ENCODE measurements at regions not wholly inside any gene's neighbourhood (a gene's known extent, or its start where the extent isn't known, plus 50 kb on each side); places are given as distances from the start of the nearest gene placed in this dataset.
"Not testable (repeated sequence)": the region's sequence is repeated elsewhere in the genome, so short reads cannot be mapped to it uniquely, and the experiment has no call there.

DNA sequence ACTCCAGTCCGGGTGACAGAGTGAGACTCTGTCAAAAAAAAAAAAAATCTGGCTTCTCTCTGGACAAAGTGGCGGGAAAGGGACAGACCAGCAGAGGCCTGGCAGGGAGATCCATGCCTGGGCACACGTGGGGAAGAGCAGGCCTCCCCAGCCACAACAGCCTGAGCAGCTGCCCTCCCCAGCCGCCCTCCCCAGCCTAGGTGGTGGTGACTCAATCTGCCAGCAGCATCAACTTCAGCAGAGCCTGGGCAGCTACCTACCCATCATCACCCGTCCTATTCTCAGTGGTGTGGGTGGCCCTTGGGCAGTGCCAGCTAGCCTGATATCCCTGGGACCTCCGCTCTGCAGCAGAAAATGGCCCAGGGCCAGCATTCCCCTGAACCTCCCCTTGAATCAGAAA lies 612.4 kb downstream of the FBXO15 start:
- H3K9me3 ChIP-seq (ENCODE audit: control insufficient read depth, low read length): no peaks in the 10 kb centered on the region
- H3K27ac ChIP-seq (ENCODE audit: low read depth in 1 of 2, low read length in 2 of 2): no peak overlapping the region
- intact Hi-C loops (cut with DNase I): loop anchor here in 1 of 2 donors (10.0 kb wide), 1 partner anchor 60 kb away; no protein-coding TSS in a partner anchor
- no peaks in the 10 kb centered on the region for H3K4me1 ChIP-seq (ENCODE audit: control insufficient read depth in 1 of 2, insufficient read depth in 2 of 2, low read length in 2 of 2)
- DNase-seq (no peak), ATAC-seq (ENCODE audit: low FRiP score) (peak; percentile 50)
- H3K4me3 ChIP-seq (ENCODE audit: low read length in 2 of 2): no peak overlapping the region
- H3K27me3 ChIP-seq (ENCODE audit: control insufficient read depth in 1 of 2, insufficient read depth in 2 of 2, low read length in 1 of 2): no peaks in the 10 kb centered on the region
- no peaks in the 10 kb centered on the region for H3K36me3 ChIP-seq (ENCODE audit: control insufficient read depth in 1 of 2, insufficient read depth in 2 of 2, low read length in 1 of 2)
- 63 to 77% methylated on average over 5 to 6 of the region's 6 CpGs for WGBS, 2 donors

- Histone ChIP-seq H3K27me3 (ENCODE audit: control insufficient read depth in 1 of 2, insufficient read depth in 2 of 2, low read length in 1 of 2) (no peaks in the 10 kb centered on the region), H3K36me3 (ENCODE audit: control insufficient read depth in 1 of 2, insufficient read depth in 2 of 2, low read length in 1 of 2) (no peaks in the 10 kb centered on the region), H3K27ac (ENCODE audit: low read depth in 1 of 2, low read length in 2 of 2) (no peak overlapping the region), H3K4me1 (ENCODE audit: control insufficient read depth in 1 of 2, insufficient read depth in 2 of 2, low read length in 2 of 2) (no peaks in the 10 kb centered on the region), H3K9me3 (ENCODE audit: control insufficient read depth, low read length) (no peaks in the 10 kb centered on the region), H3K4me3 (ENCODE audit: low read length in 2 of 2) (no peak overlapping the region)
- 94 to 95% methylated on average over 3 of the region's 3 CpGs for WGBS, 2 donors
- ATAC-seq (ENCODE audit: low FRiP score): no peak
- no peak for DNase-seq
- intact Hi-C loops (cut with DNase I): loop anchor here in 1 of 2 donors (10.0 kb wide), 1 partner anchor 63 kb away; no protein-coding TSS in a partner anchor
These were observed 616.0 kb downstream of the FBXO15 start for GRCh38 chr18:73531601-73532000.

DNA sequence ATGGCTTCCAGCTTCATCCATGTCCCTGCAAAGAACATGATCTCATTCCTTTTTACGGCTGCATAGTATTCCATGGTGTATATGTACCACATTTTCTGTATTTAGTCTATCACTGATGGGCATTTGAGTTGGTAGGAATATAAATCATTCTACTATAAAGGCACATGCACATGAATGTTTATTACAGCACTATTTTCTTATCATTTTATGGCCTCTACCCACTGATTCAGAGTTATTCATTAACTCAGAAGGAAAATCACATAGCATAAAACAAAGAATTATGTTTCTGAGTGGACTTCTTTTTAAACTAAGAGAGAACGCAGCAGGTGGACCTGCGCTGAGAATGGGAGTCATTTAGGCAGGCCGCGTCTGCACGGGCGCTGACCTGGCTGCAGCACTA lies 619.6 kb downstream of the FBXO15 start:
- Histone ChIP-seq H3K9me3 (ENCODE audit: control insufficient read depth, low read length) (no peaks in the 10 kb centered on the region), H3K27ac (ENCODE audit: low read depth in 1 of 2, low read length in 2 of 2) (no peak overlapping the region), H3K4me3 (ENCODE audit: low read length in 2 of 2) (no peak overlapping the region), H3K36me3 (ENCODE audit: control insufficient read depth in 1 of 2, insufficient read depth in 2 of 2, low read length in 1 of 2) (no peaks in the 10 kb centered on the region), H3K27me3 (ENCODE audit: control insufficient read depth in 1 of 2, insufficient read depth in 2 of 2, low read length in 1 of 2) (no peaks in the 10 kb centered on the region), H3K4me1 (ENCODE audit: control insufficient read depth in 1 of 2, insufficient read depth in 2 of 2, low read length in 2 of 2) (no peaks in the 10 kb centered on the region)
- DNase-seq: no peak
- 87% methylated on average over 7 of the region's 7 CpGs for WGBS, 2 donors
- ATAC-seq (ENCODE audit: low FRiP score): no peak
- intact Hi-C loops (cut with DNase I): no loop called here

- Histone ChIP-seq H3K4me3 (ENCODE audit: low read length in 2 of 2) (no peak overlapping the region), H3K9me3 (ENCODE audit: control insufficient read depth, low read length) (no peaks in the 10 kb centered on the region), H3K4me1 (ENCODE audit: control insufficient read depth in 1 of 2, insufficient read depth in 2 of 2, low read length in 2 of 2) (no peaks in the 10 kb centered on the region), H3K27ac (ENCODE audit: low read depth in 1 of 2, low read length in 2 of 2) (no peak overlapping the region), H3K27me3 (ENCODE audit: control insufficient read depth in 1 of 2, insufficient read depth in 2 of 2, low read length in 1 of 2) (no peaks in the 10 kb centered on the region), H3K36me3 (ENCODE audit: control insufficient read depth in 1 of 2, insufficient read depth in 2 of 2, low read length in 1 of 2) (no peaks in the 10 kb centered on the region)
- no peak for ATAC-seq (ENCODE audit: low FRiP score)
- intact Hi-C loops (cut with DNase I): no loop called here
- DNase-seq: no peak
- 46 to 47% methylated on average over 5 of the region's 5 CpGs for WGBS, 2 donors
These were observed 627.4 kb downstream of the FBXO15 start for GRCh38 chr18:73520229-73520628.

DNA sequence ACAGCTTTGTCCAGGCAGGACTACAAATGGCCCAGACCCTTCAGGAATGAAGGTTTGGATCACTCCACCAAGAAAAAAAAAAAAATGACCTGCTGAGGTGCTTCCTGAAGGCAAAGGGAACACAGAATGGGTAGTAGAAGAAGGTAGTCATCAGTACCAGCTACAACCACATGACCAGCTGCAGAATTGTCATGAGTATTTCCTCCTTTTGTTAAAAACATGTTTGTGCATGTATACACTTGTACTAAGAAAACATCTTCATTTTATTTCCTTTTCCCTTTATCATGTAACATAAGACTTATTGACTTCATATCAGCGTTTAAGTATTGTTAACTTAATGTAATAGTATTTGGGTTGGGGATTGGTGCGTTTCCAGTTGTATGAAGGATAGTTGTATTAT lies 631.6 kb downstream of the FBXO15 start:
- ATAC-seq (ENCODE audit: low FRiP score); intact Hi-C loops (cut with DNase I): not testable (repeated sequence)
- 85 to 86% methylated on average over 2 of the region's 2 CpGs for WGBS, 2 donors

DNA sequence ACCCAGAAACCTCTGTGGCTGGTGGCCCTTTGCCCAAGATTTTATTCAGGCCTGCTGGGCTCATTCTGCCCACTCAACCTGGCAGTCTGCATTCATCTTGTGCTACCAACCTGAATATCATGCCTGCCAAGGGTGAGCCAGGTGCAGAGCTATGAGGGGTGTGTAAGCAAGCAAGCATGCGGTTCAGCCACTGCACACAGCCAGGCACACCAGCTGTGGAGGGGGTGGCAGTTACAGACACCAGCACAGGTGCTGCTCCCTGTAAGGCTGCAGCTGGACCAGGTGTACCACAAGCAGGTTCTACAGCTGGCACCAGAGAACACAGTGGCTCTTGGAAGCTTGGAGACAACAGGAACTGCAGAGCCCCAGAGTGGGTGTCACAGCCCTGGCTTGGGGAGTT lies 633.2 kb downstream of the FBXO15 start:
- WGBS, 2 donors: 79 to 88% methylated on average over 1 of the region's 1 CpG
- intact Hi-C loops (cut with DNase I): no loop called here

More for the DNA sequence above, 631.6 kb downstream of the FBXO15 start:
- H3K9me3 ChIP-seq (ENCODE audit: control insufficient read depth, low read length); DNase-seq; H3K36me3 ChIP-seq (ENCODE audit: control insufficient read depth in 1 of 2, insufficient read depth in 2 of 2, low read length in 1 of 2); H3K4me1 ChIP-seq (ENCODE audit: control insufficient read depth in 1 of 2, insufficient read depth in 2 of 2, low read length in 2 of 2); H3K27ac ChIP-seq (ENCODE audit: low read depth in 1 of 2, low read length in 2 of 2); H3K4me3 ChIP-seq (ENCODE audit: low read length in 2 of 2); H3K27me3 ChIP-seq (ENCODE audit: control insufficient read depth in 1 of 2, insufficient read depth in 2 of 2, low read length in 1 of 2): not testable (repeated sequence)

DNA sequence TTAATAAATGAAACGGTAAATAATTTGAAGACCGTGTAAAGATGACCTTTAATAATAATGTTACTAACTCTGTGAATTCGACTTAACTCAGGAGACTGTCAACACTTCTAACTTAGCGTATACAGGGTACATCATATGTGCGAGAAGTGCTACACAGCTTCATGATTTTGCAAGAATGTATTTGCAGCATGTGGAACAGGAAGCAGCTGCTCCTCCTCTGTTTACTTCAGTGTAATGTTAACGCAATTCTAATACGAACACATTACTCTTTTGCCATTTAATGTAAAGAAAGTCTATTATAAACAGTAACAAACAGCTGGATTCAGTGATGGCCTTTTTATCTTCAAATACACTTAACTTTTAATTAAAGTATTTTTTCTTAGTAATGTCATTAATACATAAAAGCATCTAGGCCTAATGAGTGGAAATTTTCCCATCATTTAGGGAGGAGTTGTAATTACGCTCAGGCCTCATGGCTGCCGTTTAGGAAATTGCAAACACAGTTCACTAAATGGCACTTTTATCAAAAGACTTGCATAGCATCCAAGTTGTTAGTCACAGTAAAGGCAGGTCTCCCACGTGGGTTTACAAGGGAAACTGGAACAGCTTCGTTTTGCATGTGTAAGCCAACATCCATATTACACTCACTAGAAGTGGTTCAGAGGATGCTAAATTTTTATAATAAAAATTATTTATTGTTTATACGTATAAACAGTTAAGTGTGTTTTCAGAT lies 635.7 kb downstream of the FBXO15 start:
- 65 to 69% methylated on average over 12 of the region's 12 CpGs for WGBS, 2 donors
- ATAC-seq (ENCODE audit: low FRiP score) (no peak), DNase-seq (no peak)
- no peaks in the 10 kb centered on the region for H3K27me3 ChIP-seq (ENCODE audit: control insufficient read depth in 1 of 2, insufficient read depth in 2 of 2, low read length in 1 of 2)
- intact Hi-C loops (cut with DNase I): no loop called here
- no peaks in the 10 kb centered on the region for H3K36me3 ChIP-seq (ENCODE audit: control insufficient read depth in 1 of 2, insufficient read depth in 2 of 2, low read length in 1 of 2)
- H3K4me3 ChIP-seq (ENCODE audit: low read length in 2 of 2): no peak overlapping the region
- peaks cover 2% of the 10 kb centered on the region for H3K9me3 ChIP-seq (ENCODE audit: control insufficient read depth, low read length)
- H3K27ac ChIP-seq (ENCODE audit: low read depth in 1 of 2, low read length in 2 of 2): no peak overlapping the region
- H3K4me1 ChIP-seq (ENCODE audit: control insufficient read depth in 1 of 2, insufficient read depth in 2 of 2, low read length in 2 of 2): no peaks in the 10 kb centered on the region

More for the DNA sequence above, 633.2 kb downstream of the FBXO15 start:
- H3K4me3 ChIP-seq (ENCODE audit: low read length in 2 of 2): no peak overlapping the region
- H3K27me3 ChIP-seq (ENCODE audit: control insufficient read depth in 1 of 2, insufficient read depth in 2 of 2, low read length in 1 of 2): no peaks in the 10 kb centered on the region
- DNase-seq (peak in 1 of 2 donors; percentile 37), ATAC-seq (ENCODE audit: low FRiP score) (no peak)
- H3K27ac ChIP-seq (ENCODE audit: low read depth in 1 of 2, low read length in 2 of 2): no peak overlapping the region
- H3K4me1 ChIP-seq (ENCODE audit: control insufficient read depth in 1 of 2, insufficient read depth in 2 of 2, low read length in 2 of 2): no peaks in the 10 kb centered on the region
- no peaks in the 10 kb centered on the region for H3K36me3 ChIP-seq (ENCODE audit: control insufficient read depth in 1 of 2, insufficient read depth in 2 of 2, low read length in 1 of 2)
- H3K9me3 ChIP-seq (ENCODE audit: control insufficient read depth, low read length): peaks cover 2% of the 10 kb centered on the region

DNA sequence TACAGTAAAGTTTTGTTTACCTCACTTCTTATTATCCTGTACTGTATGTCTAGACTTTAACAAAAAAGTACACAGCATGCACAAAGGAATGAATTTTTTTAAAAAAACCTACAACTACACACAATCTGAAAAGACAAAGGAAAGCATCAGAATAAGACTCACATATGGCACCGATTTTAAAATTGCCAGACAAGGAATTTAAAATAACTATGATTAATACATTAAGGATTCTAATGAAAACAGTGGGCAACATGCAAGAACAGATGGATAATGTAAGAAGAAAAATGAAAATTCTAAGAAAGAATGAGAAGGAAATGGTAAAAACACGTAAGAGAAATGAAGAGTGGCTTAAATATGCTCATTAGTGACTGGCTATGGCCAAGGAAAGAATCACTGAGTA lies 638.2 kb downstream of the FBXO15 start:
- Histone ChIP-seq H3K36me3 (ENCODE audit: control insufficient read depth in 1 of 2, insufficient read depth in 2 of 2, low read length in 1 of 2) (no peaks in the 10 kb centered on the region), H3K4me1 (ENCODE audit: control insufficient read depth in 1 of 2, insufficient read depth in 2 of 2, low read length in 2 of 2) (no peaks in the 10 kb centered on the region), H3K9me3 (ENCODE audit: control insufficient read depth, low read length) (no peaks in the 10 kb centered on the region), H3K27ac (ENCODE audit: low read depth in 1 of 2, low read length in 2 of 2) (no peak overlapping the region), H3K27me3 (ENCODE audit: control insufficient read depth in 1 of 2, insufficient read depth in 2 of 2, low read length in 1 of 2) (no peaks in the 10 kb centered on the region), H3K4me3 (ENCODE audit: low read length in 2 of 2) (no peak overlapping the region)
- intact Hi-C loops (cut with DNase I): no loop called here
- DNase-seq (no peak), ATAC-seq (ENCODE audit: low FRiP score) (no peak)
- WGBS, 2 donors: 29 to 30% methylated on average over 2 of the region's 2 CpGs

DNA sequence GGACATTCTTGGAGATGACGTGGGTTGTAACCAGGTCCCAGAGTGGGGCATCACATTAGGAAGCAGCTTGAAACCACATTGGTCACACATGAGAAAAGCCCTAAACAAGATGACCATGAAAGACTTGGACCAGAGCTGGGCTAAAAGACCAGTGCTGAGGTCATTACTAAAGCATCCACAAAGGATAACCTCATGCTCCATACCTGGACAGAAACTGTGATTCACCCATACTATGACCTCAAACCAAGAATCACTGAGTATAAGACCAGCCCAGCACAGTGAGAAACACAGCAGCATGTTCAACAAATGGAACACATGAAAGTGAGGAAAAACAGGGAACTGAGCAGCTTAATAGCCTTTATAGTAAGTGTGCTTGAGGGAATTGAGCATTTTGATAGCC lies 635.5 kb upstream of the NETO1 start:
- Histone ChIP-seq H3K9me3 (ENCODE audit: control insufficient read depth, low read length) (no peaks in the 10 kb centered on the region), H3K4me1 (ENCODE audit: control insufficient read depth in 1 of 2, insufficient read depth in 2 of 2, low read length in 2 of 2) (no peaks in the 10 kb centered on the region), H3K27ac (ENCODE audit: low read depth in 1 of 2, low read length in 2 of 2) (no peak overlapping the region), H3K27me3 (ENCODE audit: control insufficient read depth in 1 of 2, insufficient read depth in 2 of 2, low read length in 1 of 2) (no peaks in the 10 kb centered on the region), H3K36me3 (ENCODE audit: control insufficient read depth in 1 of 2, insufficient read depth in 2 of 2, low read length in 1 of 2) (no peaks in the 10 kb centered on the region), H3K4me3 (ENCODE audit: low read length in 2 of 2) (no peak overlapping the region)
- WGBS, 2 donors: 0% methylated on average over 1 of the region's 1 CpG
- DNase-seq: no peak
- ATAC-seq (ENCODE audit: low FRiP score): no peak
- intact Hi-C loops (cut with DNase I): no loop called here

All from aorta (tissue), 5 donors.